ENCODE measurements at regions not wholly inside any gene's neighbourhood (a gene's known extent, or its start where the extent isn't known, plus 50 kb on each side); places are given as distances from the start of the nearest gene placed in this dataset.

DNA sequence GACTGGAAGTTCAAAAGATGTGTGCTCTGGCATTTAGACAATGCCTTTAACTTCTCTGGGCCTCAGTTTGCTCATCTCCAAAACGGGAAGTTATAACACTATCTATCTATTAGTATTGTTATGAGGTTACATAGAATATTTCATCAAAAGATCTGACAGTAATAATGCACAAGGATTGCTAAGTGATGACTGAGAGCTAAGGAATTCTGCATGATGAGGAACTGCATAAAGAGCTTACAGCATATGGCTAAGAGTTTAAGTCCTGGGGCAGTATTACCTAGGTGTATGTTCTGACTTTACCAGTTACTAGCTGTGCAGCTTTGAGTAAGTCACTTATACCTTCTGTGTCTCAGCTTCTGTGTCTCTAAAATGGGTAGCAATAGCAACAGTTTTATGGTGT, 160.1 kb upstream of the TMPO start:
- TF ChIP-seq POLR2A (IDR thresholded peaks at IDR 0.05) (no peak), CTCF (IDR thresholded peaks at IDR 0.05) (no peak)
